Bronchial epithelial cell (primary cell): ENCODE measurements at regions not wholly inside any gene's neighbourhood (a gene's known extent, or its start where the extent isn't known, plus 50 kb on each side); places are given as distances from the start of the nearest gene placed in this dataset.

Source experiments
- DNase-seq: peaks from one replicate; pipeline ENCODE4 v3.0.0-alpha.2; 2010; ENCODE audit warnings: low read depth
- FAIRE-seq: peaks from 2 replicates; lab custom pipeline; 2011; peaks lifted over from hg19 to GRCh38; lab: Jason Lieb, UNC
- H3K27me3 ChIP-seq: 2 replicates; pipeline ENCODE4 v1.5.1; 2011; ENCODE audit warnings: low read length; ENCODE audit not compliant: control insufficient read depth, insufficient read depth
- H3K36me3 ChIP-seq: 2 replicates; pipeline ENCODE4 v1.5.1; 2011; ENCODE audit warnings: low read length; ENCODE audit not compliant: control insufficient read depth, insufficient read depth
- H3K4me3 ChIP-seq: 2 replicates; pipeline ENCODE4 v1.5.1; 2011; ENCODE audit warnings: mild to moderate bottlenecking, low read depth, low read length, control low read depth
- CTCF ChIP-seq: IDR thresholded peaks from 2 replicates; pipeline ENCODE4 v1.5.1; 2011; ENCODE audit warnings: mild to moderate bottlenecking, moderate library complexity, low read length, control low read depth, inconsistent platforms; ENCODE audit not compliant: insufficient read depth, severe bottlenecking

DNA sequence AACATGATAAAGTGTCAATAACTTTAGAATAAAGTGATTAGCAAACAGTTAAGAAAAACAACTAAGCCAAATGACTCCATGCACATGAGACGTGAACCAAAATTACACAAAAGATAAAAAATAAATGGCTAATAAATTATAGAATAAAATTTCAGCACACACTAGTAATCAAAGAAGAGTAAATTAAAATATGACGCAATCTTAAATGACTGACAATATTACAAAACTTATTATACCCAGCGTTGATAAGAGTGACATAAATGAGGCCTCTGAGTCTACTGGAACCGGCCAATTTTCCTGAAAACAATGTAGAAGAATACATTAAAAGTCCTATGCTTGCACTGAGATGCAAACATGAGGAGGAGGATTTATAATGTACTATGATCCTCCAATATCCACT lies 187.4 kb downstream of the DHX15 start:
- Histone ChIP-seq H3K4me3 (no peak overlapping the region), H3K36me3 (no peaks in the 10 kb centered on the region), H3K27me3 (no peaks in the 10 kb centered on the region)
- TF ChIP-seq CTCF = no peak
- DNase-seq (no peak), FAIRE-seq (no peak)

- Histone ChIP-seq H3K36me3 (no peaks in the 10 kb centered on the region), H3K4me3 (no peak overlapping the region), H3K27me3 (no peaks in the 10 kb centered on the region)
- no peak for DNase-seq
- no peak for TF ChIP-seq CTCF
- no peak for FAIRE-seq
These were observed 188.4 kb downstream of the DHX15 start for GRCh38 chr4:24395937-24396336.

DNA sequence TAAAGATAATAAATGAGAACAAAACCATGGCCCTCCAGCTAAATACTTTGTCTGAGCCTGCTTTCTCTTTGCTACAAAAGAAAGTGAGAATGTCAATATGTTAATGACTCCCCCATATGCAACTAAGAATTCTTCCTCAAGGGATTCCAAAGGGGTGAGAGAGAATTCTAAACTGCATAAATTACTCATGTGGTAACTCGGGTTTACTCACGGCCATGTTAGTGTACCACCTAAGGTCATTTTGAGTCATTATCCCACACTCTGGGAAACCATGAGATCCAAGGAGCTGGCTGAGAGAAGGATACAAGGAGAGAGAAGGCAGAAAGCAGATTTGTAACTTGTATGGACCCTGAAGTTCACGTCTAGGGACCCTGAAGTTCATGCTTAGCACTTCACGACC lies 190.3 kb downstream of the DHX15 start:
- Histone ChIP-seq H3K27me3 (no peaks in the 10 kb centered on the region), H3K36me3 (no peaks in the 10 kb centered on the region), H3K4me3 (no peak overlapping the region)
- DNase-seq (peak; percentile 73), FAIRE-seq (no peak)
- TF ChIP-seq CTCF = no peak

DNA sequence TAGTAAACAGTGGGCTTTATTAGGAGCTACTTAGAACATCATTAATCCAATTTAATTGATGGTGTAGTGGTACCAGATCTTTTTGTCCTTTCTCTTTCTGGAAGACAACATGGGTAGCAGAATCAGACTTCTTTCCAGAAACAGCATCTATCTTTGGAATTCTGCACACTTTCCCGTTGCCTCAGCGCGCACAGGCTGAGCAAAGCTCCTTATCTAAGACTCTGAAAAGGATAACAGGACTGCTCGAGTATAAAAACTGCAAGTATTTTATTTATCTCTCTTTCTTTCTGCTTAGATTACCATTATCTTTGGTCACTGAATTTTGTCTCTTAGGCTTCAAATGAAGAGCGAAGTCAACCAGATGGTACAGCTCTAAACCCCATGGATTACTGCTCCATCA lies 191.7 kb downstream of the DHX15 start:
- Histone ChIP-seq H3K27me3 (no peaks in the 10 kb centered on the region), H3K36me3 (no peaks in the 10 kb centered on the region), H3K4me3 (no peak overlapping the region)
- no peak for DNase-seq
- no peak for FAIRE-seq
- TF ChIP-seq CTCF = no peak

DNA sequence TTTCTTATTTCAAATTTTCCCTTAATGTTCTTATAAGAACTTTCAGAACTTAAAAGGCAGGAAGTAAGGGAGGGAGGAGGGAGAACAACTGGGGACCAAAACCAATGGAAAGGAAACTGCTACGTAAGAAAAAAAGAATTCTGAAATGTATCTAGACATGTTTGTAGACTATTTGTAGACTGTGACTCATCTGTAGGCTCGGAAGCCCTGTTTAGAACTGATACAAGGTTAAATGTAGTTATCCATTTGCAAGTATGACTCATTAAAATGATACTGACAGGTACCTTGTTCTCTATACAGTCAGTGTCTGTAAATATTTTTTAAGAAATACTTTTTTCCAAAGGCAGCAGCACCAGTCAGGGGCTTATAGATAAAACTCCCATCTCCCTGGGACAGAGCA lies 202.0 kb downstream of the DHX15 start:
- TF ChIP-seq CTCF = no peak
- FAIRE-seq (no peak), DNase-seq (peak; percentile 92)
- Histone ChIP-seq H3K4me3 (no peak overlapping the region), H3K36me3 (no peaks in the 10 kb centered on the region), H3K27me3 (no peaks in the 10 kb centered on the region)

DNA sequence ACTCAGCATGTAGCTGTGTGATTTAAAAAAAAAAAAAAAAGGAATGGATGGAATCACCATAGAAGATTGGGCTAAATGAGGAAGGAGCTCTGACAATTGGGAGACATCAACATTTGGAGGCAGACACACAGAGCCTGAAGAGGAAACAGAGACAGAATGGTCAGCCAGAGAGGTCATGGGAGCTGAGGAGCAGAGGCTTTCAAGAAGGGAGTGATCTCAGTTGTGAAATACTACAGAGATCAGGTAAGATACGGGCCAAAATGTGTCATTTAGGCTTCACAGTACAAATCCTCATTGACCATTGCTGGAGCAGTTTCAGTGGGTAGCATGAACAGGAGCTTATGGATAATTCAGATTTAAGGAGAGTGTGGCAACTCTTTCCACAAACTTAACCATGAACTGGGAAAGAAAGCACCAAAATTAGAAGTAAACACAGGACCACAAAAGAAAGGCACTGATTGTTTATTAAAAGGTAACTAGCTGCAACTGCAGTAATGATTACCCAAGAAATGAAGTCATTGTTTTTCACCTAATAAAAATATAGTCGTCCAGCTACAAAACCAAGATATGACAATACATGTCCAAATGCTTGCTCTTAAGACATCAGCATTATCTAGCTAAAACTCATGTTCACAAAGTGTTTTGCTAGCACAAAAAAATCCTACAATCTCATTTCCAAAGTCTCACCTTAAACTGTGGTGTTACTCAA lies 203.2 kb downstream of the DHX15 start:
- DNase-seq (no peak), FAIRE-seq (no peak)
- TF ChIP-seq CTCF = no peak
- Histone ChIP-seq H3K4me3 (no peak overlapping the region), H3K36me3 (no peaks in the 10 kb centered on the region), H3K27me3 (no peaks in the 10 kb centered on the region)
